D721Med (cell line): ENCODE measurements at regions not wholly inside any gene's neighbourhood (a gene's known extent, or its start where the extent isn't known, plus 50 kb on each side); places are given as distances from the start of the nearest gene placed in this dataset.

Experiments used
- DNase-seq: peaks from one replicate; pipeline ENCODE4 v3.0.0; 2011; ENCODE audit warnings: low spot score; ENCODE audit not compliant: insufficient read length
- FAIRE-seq: peaks from 2 replicates; lab custom pipeline; 2011; peaks lifted over from hg19 to GRCh38; lab: Jason Lieb, UNC
- TF ChIP-seq, protein P1 (sequence below): IDR thresholded peaks from 2 replicates; pipeline ENCODE4 v1.5.1; 2012; ENCODE audit warnings: mild to moderate bottlenecking, control low read depth; ENCODE audit not compliant: insufficient read depth; ENCODE audit errors: missing control alignments

DNA sequence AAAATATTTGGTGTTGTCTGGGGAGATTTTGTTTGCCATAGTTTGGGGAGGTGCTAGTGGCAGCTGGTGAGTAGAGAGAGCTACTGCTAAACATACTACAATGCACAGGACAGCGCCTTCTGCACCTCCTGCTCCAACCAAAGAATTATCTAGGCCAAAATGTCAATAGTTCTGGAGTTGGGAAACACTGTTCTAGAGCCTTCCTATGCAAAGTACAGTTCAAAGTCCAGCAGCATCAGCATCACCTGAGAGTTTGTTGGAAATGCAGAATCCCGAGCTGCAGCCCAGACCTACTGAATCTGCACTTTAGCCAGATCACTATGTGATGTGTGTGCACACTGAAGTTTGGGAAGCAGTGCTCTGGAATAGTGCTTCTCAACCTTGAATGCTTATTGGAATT lies 290.7 kb downstream of the TCF7L2 start:
- no peak for FAIRE-seq
- DNase-seq = no peak
- TF ChIP-seq, protein P1, sequence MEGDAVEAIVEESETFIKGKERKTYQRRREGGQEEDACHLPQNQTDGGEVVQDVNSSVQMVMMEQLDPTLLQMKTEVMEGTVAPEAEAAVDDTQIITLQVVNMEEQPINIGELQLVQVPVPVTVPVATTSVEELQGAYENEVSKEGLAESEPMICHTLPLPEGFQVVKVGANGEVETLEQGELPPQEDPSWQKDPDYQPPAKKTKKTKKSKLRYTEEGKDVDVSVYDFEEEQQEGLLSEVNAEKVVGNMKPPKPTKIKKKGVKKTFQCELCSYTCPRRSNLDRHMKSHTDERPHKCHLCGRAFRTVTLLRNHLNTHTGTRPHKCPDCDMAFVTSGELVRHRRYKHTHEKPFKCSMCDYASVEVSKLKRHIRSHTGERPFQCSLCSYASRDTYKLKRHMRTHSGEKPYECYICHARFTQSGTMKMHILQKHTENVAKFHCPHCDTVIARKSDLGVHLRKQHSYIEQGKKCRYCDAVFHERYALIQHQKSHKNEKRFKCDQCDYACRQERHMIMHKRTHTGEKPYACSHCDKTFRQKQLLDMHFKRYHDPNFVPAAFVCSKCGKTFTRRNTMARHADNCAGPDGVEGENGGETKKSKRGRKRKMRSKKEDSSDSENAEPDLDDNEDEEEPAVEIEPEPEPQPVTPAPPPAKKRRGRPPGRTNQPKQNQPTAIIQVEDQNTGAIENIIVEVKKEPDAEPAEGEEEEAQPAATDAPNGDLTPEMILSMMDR = no peak

DNA sequence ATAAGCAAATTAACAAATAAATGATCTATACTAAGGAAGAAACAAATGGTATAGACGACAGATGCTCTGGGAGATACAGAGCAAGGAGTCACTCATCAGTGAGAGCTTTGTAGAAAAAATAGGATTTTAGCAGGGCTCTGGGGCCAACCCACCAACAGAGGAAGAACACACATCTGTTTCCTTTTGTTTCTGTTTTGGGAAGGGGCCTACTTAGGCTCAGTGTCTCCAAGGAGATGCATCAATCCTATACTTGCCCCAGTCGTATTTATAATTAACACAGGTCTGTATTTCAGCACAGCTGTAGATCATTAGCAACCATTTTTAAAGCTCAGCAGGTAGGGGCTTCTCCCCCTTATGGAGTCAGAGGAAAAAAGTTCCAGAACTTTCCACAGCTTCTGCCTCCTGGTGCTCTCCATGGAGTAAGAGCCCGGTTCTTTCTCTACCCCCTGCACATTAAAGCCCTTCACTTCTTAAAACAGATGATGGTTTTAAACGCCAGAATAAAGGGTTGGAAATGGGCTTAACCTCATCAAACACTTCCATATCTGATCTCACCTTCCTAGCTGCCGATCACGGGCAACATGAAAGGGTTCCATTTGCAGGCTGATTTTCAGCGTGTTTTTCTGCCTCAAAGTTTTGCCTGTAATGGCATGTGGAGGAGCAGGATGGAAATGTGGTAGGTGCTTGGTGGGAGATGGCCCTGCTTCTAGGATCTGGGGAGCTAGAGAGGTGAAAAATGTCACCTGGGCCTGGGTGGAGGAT lies 291.7 kb downstream of the TCF7L2 start:
- FAIRE-seq (no peak), DNase-seq (no peak)
- TF ChIP-seq, protein P1 = no peak

DNA sequence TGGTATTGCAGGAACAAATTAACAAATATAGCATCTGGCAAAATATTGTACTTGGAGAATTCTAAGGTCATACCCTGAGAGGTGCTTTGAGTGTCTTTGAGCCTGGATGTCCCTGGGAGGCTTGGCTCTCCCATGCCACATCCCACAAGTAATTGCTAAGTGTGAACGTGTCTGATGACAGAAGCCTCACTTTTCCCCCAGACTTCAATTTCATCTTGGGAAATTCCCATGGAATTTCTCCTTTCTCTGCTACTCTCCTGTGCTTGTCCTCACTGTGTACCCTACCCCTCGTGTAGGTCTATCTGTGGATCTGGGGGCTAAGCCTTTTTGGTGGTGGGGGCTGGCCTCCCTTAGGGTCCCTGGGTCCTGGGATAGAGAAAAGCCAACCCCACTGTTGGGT lies 293.3 kb downstream of the TCF7L2 start:
- DNase-seq = no peak
- TF ChIP-seq, protein P1 = no peak
- FAIRE-seq = no peak

DNA sequence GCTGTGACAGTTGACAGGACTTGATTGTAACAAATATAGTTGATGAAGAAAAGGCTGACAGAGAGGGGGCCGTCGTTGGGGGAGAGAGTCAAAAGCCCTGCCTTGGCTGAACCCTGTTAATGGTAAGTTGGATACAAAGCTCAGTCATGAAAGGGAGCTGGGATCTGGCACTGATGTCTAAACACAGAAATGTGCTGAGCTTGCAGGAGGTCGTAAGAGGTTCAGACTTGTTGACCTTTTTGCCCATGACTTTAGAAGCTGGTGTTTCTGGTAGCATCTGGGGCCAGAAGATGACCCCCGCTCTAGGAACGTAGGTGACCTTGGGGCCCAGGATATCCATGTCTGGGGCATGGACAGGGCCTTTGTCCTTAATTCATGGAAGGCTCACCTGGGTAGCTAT lies 294.7 kb downstream of the TCF7L2 start:
- FAIRE-seq = no peak
- DNase-seq = no peak
- TF ChIP-seq, protein P1 = no peak

DNA sequence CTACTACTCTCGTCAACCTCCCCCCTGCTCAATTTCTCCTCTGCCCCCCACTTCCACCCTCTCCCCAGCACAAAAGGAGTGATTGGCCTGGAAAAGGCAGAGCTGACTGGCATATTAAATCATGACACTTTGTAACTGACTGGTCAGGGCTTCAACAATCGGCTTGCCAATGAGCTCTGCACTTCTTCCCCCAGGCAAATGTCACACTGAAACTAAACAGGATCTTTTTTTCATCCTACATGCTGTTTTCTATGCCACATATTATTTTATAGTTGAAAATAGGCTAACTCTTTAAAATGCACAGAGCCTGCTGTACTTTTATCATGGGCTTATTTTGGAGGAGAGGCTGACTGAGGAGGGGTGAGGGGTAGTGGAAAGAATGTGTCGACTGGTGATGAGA lies 295.2 kb downstream of the TCF7L2 start:
- DNase-seq = no peak
- no peak for FAIRE-seq
- TF ChIP-seq, protein P1 = no peak

DNA sequence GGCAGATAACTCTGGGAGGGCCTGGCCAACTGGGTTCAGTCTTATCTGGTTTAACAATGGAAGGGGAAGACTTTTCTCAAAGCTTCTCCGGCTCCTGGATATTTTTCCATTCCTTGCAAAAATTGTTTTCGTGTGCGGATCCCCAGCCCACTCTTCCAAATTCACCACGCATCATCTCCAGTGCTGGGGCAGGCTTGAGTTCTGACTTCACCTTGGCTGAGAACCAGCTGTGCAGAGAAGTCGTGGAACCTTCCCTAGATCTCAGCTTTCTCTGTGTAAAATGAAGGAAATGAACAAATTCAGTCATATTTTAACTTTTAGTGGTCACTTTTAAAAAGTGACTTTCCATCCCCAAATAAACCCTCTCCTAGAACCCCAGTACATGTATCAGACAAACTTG lies 297.0 kb downstream of the TCF7L2 start:
- no peak for FAIRE-seq

More for the DNA sequence above, 297.0 kb downstream of the TCF7L2 start:
- TF ChIP-seq, protein P1 = no peak
- DNase-seq = no peak
